H9 (cell line): ENCODE measurements at regions not wholly inside any gene's neighbourhood (a gene's known extent, or its start where the extent isn't known, plus 50 kb on each side); places are given as distances from the start of the nearest gene placed in this dataset.

ENCODE experiments used
- DNase-seq: peaks from one replicate; pipeline ENCODE4 v3.0.0-alpha.2; 2017
- H2AFZ ChIP-seq: one replicate; pipeline ENCODE4 v1.6.1; 2013; ENCODE audit warnings: mild to moderate bottlenecking, low read length, control low read depth, moderate library complexity
- H2AK5ac ChIP-seq: 2 replicates; pipeline ENCODE4 v1.6.1; 2013; ENCODE audit warnings: low read length, control low read depth, mixed read lengths; ENCODE audit not compliant: insufficient read length
- H2BK120ac ChIP-seq: one replicate; pipeline ENCODE4 v1.6.1; 2013; ENCODE audit warnings: low read depth, mild to moderate bottlenecking, low read length, control low read depth, inconsistent platforms; ENCODE audit not compliant: poor library complexity, severe bottlenecking
- H2BK12ac ChIP-seq: 2 replicates; pipeline ENCODE4 v1.6.1; 2013; ENCODE audit warnings: low read length, control low read depth, mixed read lengths, low read depth; ENCODE audit not compliant: insufficient read length
- H2BK15ac ChIP-seq: 2 replicates; pipeline ENCODE4 v1.6.1; 2013; ENCODE audit warnings: low read depth, low read length, control low read depth
- H2BK20ac ChIP-seq: one replicate; pipeline ENCODE4 v1.6.1; 2013; ENCODE audit warnings: low read depth, mild to moderate bottlenecking, low read length, control low read depth, inconsistent platforms; ENCODE audit not compliant: poor library complexity, severe bottlenecking
- H2BK5ac ChIP-seq: 2 replicates; pipeline ENCODE4 v1.6.1; 2013; ENCODE audit warnings: low read length, control low read depth, mixed read lengths; ENCODE audit not compliant: insufficient read length
- H3K14ac ChIP-seq: 2 replicates; pipeline ENCODE4 v1.6.1; 2013; ENCODE audit warnings: low read length, control low read depth; ENCODE audit not compliant: insufficient read depth
- H3K18ac ChIP-seq: 2 replicates; pipeline ENCODE4 v1.6.1; 2013; ENCODE audit warnings: low read depth, mild to moderate bottlenecking, mixed read lengths, low read length, control low read depth; ENCODE audit not compliant: insufficient read length
- H3K23ac ChIP-seq: 2 replicates; pipeline ENCODE4 v1.6.1; 2013; ENCODE audit warnings: low read length, control low read depth, mixed read lengths, low read depth; ENCODE audit not compliant: insufficient read length
- H3K23me2 ChIP-seq: 2 replicates; pipeline ENCODE4 v1.6.1; 2013; ENCODE audit warnings: low read depth, mild to moderate bottlenecking, mixed read lengths, low read length, control low read depth; ENCODE audit not compliant: insufficient read length, poor library complexity, severe bottlenecking
- H3K27ac ChIP-seq: 2 replicates; pipeline ENCODE4 v1.5.1; 2013; ENCODE audit warnings: low read length, control low read depth, mixed read lengths, low read depth; ENCODE audit not compliant: insufficient read length
- H3K27me3 ChIP-seq: 2 replicates; pipeline ENCODE4 v1.6.1; 2013; ENCODE audit warnings: low read length, control low read depth, inconsistent platforms; ENCODE audit not compliant: insufficient read depth
- H3K4ac ChIP-seq: 2 replicates; pipeline ENCODE4 v1.6.1; 2013; ENCODE audit warnings: low read depth, mild to moderate bottlenecking, control low read depth, inconsistent platforms, low read length, moderate library complexity
- H3K4me1 ChIP-seq: 2 replicates; pipeline ENCODE4 v1.6.1; 2013; ENCODE audit warnings: low read length, control low read depth, inconsistent platforms; ENCODE audit not compliant: insufficient read depth
- H3K4me2 ChIP-seq: 2 replicates; pipeline ENCODE4 v1.6.1; 2013; ENCODE audit warnings: low read length, control low read depth, mixed read lengths; ENCODE audit not compliant: insufficient read length, insufficient read depth
- H3K56ac ChIP-seq: 2 replicates; pipeline ENCODE4 v1.6.1; 2013; ENCODE audit warnings: low read depth, mild to moderate bottlenecking, mixed read lengths, low read length, control low read depth; ENCODE audit not compliant: insufficient read length
- H3K79me1 ChIP-seq: 2 replicates; pipeline ENCODE4 v1.6.1; 2013; ENCODE audit warnings: low read depth, mild to moderate bottlenecking, moderate library complexity, low read length, control low read depth, inconsistent platforms; ENCODE audit not compliant: insufficient read depth, poor library complexity, severe bottlenecking
- H3K79me2 ChIP-seq: 2 replicates; pipeline ENCODE4 v1.6.1; 2013; ENCODE audit warnings: low read length, control low read depth, inconsistent platforms; ENCODE audit not compliant: insufficient read depth
- H3K9ac ChIP-seq: 2 replicates; pipeline ENCODE4 v1.6.1; 2013; ENCODE audit warnings: low read length, control low read depth, mixed read lengths; ENCODE audit not compliant: insufficient read length; ENCODE audit errors: extremely low read depth
- H3K9me3 ChIP-seq: one replicate; pipeline ENCODE4 v1.6.1; 2013; ENCODE audit warnings: low read depth, low read length, inconsistent platforms; ENCODE audit not compliant: control insufficient read depth
- H3T11ph ChIP-seq: one replicate; pipeline ENCODE4 v1.6.1; 2013; ENCODE audit warnings: mild to moderate bottlenecking, low read length, control low read depth, inconsistent platforms
- H4K20me1 ChIP-seq: one replicate; pipeline ENCODE4 v1.6.1; 2013; ENCODE audit not compliant: control insufficient read depth, insufficient read length, insufficient read depth
- H4K5ac ChIP-seq: 2 replicates; pipeline ENCODE4 v1.6.1; 2013; ENCODE audit warnings: low read depth, mild to moderate bottlenecking, mixed read lengths, low read length, control low read depth; ENCODE audit not compliant: insufficient read length
- H4K8ac ChIP-seq: replicated peaks from 2 replicates; pipeline ENCODE4 v1.6.1; 2013; ENCODE audit warnings: low read length, control low read depth, mixed read lengths, low read depth; ENCODE audit not compliant: insufficient read length
- H4K91ac ChIP-seq: 2 replicates; pipeline ENCODE4 v1.6.1; 2013; ENCODE audit warnings: low read depth, mild to moderate bottlenecking, moderate library complexity, mixed read lengths, low read length, control low read depth; ENCODE audit not compliant: insufficient read length
- H3K27ac Mint-ChIP-seq, 3 experiments: 2 replicates in 2 of 3; 3 replicates in 1 of 3; pipeline ENCODE4 v1.8.0; 2020 to 2021; ENCODE audit warnings: mixed read lengths in 3 of 3, mild to moderate bottlenecking in 1 of 3, moderate library complexity in 1 of 3
- H3K27me3 Mint-ChIP-seq: 2 replicates; pipeline ENCODE4 v1.8.0; 2021; ENCODE audit warnings: low read depth, mild to moderate bottlenecking, moderate library complexity, mixed read lengths
- H3K36me3 Mint-ChIP-seq, 3 experiments: 2 replicates in 2 of 3; 3 replicates in 1 of 3; pipeline ENCODE4 v1.8.0; 2020 to 2021; ENCODE audit warnings: low read depth in 3 of 3, mixed read lengths in 3 of 3; ENCODE audit not compliant: insufficient read depth in 1 of 3
- H3K4me1 Mint-ChIP-seq, 2 experiments: 2 replicates each; pipeline ENCODE4 v1.8.0; 2020; ENCODE audit warnings: mixed read lengths in 2 of 2
- H3K4me3 Mint-ChIP-seq, 2 experiments: 2 replicates in 1 of 2; 3 replicates in 1 of 2; pipeline ENCODE4 v1.8.0; 2020 to 2021; ENCODE audit warnings: mild to moderate bottlenecking in 2 of 2, mixed read lengths in 2 of 2, moderate library complexity in 1 of 2
- H3K9me3 Mint-ChIP-seq, 2 experiments: 2 replicates in 1 of 2; 3 replicates in 1 of 2; pipeline ENCODE4 v1.8.0; 2020; ENCODE audit warnings: mild to moderate bottlenecking in 2 of 2, mixed read lengths in 2 of 2, moderate library complexity in 1 of 2
- CTCF ChIP-seq: fragments of 200-600 bp; sonication (generic); conservative IDR thresholded peaks from 3 replicates; pipeline ENCODE4 v1.8.0; 2021; ENCODE audit warnings: antibody characterized with exemption, mild to moderate bottlenecking
- WGBS: extraction: QIAGEN DNeasy Blood & Tissue Kit; methylation state at CpG from one replicate; pipeline ENCODE4 v1.1.7; 2013; ENCODE audit warnings: missing lambda C conversion rate, low lambda C conversion rate, mixed read lengths; ENCODE audit not compliant: insufficient read length; ENCODE audit errors: extremely low coverage; 5-methylcytosine and 5-hydroxymethylcytosine counted together

GRCh38 chr5:174314261-174314660 lies 268.8 kb downstream of the NSG2 start:
- H3K9ac ChIP-seq: no peak overlapping the region
- TF ChIP-seq CTCF: no peak
- H3K4ac ChIP-seq: no peak overlapping the region
- no peak overlapping the region for H2BK5ac ChIP-seq
- H3K23ac ChIP-seq: no peak overlapping the region
- H3K9me3 ChIP-seq: no peaks in the 10 kb centered on the region
- H3K56ac ChIP-seq: no peak overlapping the region
- WGBS: no CpG with 5 or more reads among the region's 9 CpGs
- H2AK5ac ChIP-seq: no peak overlapping the region
- H3K18ac ChIP-seq: no peak overlapping the region
- no peak for DNase-seq
- no peak overlapping the region for H3T11ph ChIP-seq
- Mint-ChIP-seq H3K27ac (no peak overlapping the region), H3K27me3 (peaks cover 38% of the 10 kb centered on the region), H3K4me3 (no peak overlapping the region), H3K4me1 (peaks cover 9 to 10% of the 10 kb centered on the region in 2 experiments), H3K36me3 (no peaks in the 10 kb centered on the region; a peak in 1 of 7 replicates), H3K9me3 (no peaks in the 10 kb centered on the region)
- no peaks in the 10 kb centered on the region for H3K4me1 ChIP-seq
- no peak overlapping the region; the same call in 1 of the 2 replicates for H3K14ac ChIP-seq
- no peak overlapping the region for H3K4me2 ChIP-seq
- no peak overlapping the region for H2BK15ac ChIP-seq
- H4K5ac ChIP-seq: no peak overlapping the region
- no peak overlapping the region for H2BK12ac ChIP-seq
- H4K8ac ChIP-seq: no peak overlapping the region
- H3K79me2 ChIP-seq: no peaks in the 10 kb centered on the region
- no peak overlapping the region for H4K91ac ChIP-seq
- H3K27me3 ChIP-seq: no peaks in the 10 kb centered on the region; the same call in 1 of the 2 replicates
- H4K20me1 ChIP-seq: no peaks in the 10 kb centered on the region
- H2BK20ac ChIP-seq: no peak overlapping the region
- no peak overlapping the region for H2AFZ ChIP-seq
- no peaks in the 10 kb centered on the region for H3K79me1 ChIP-seq
- no peaks in the 10 kb centered on the region for H3K23me2 ChIP-seq
- H3K27ac ChIP-seq: no peak overlapping the region
- no peak overlapping the region for H2BK120ac ChIP-seq
